Fibroblast of lung (primary cell): ENCODE measurements at regions not wholly inside any gene's neighbourhood (a gene's known extent, or its start where the extent isn't known, plus 50 kb on each side); places are given as distances from the start of the nearest gene placed in this dataset.

ENCODE experiments used
- DNase-seq, 2 donors: peaks; one replicate each; pipeline versions ENCODE4 v3.0.0 to v3.0.0-alpha.2; 2010; ENCODE audit warnings: low read depth in 2 of 2
- H2AFZ ChIP-seq: 2 replicates; pipeline ENCODE4 v1.5.1; 2012; ENCODE audit warnings: low read length, control low read depth, inconsistent platforms
- H3K27ac ChIP-seq: 2 replicates; pipeline ENCODE4 v1.5.1; 2011; ENCODE audit warnings: low read length, control low read depth; ENCODE audit not compliant: insufficient read depth
- H3K27me3 ChIP-seq: 2 replicates; pipeline ENCODE4 v1.5.1; 2011; ENCODE audit warnings: mild to moderate bottlenecking, low read length; ENCODE audit not compliant: control insufficient read depth, insufficient read depth
- H3K36me3 ChIP-seq: 2 replicates; pipeline ENCODE4 v1.5.1; 2011; ENCODE audit warnings: low read length; ENCODE audit not compliant: control insufficient read depth, insufficient read depth
- H3K4me1 ChIP-seq: 2 replicates; pipeline ENCODE4 v1.5.1; 2011; ENCODE audit warnings: low read length; ENCODE audit not compliant: control insufficient read depth, insufficient read depth; ENCODE audit errors: extremely low read depth
- H3K4me2 ChIP-seq: 2 replicates; pipeline ENCODE4 v1.5.1; 2011; ENCODE audit warnings: low read length, control low read depth; ENCODE audit not compliant: insufficient read depth; ENCODE audit errors: extremely low read depth
- H3K4me3 ChIP-seq, 4 experiments: fragments of 200-600 bp in 1 of 4; sonication (generic) in 1 of 4; replicated peaks in 1 of 4; 2 replicates each; pipeline ENCODE4 v1.5.1; 2011 to 2016; ENCODE audit warnings: low read length in 4 of 4, low read depth in 3 of 4, mild to moderate bottlenecking in 3 of 4, control low read depth in 2 of 4, inconsistent platforms in 1 of 4, mixed read lengths in 1 of 4; ENCODE audit not compliant: insufficient read depth in 1 of 4; ENCODE audit errors: control extremely low read depth in 1 of 4
- H3K79me2 ChIP-seq: 2 replicates; pipeline ENCODE4 v1.5.1; 2012; ENCODE audit warnings: mild to moderate bottlenecking, low read length, inconsistent platforms; ENCODE audit not compliant: control insufficient read depth, insufficient read depth
- H3K9ac ChIP-seq: 2 replicates; pipeline ENCODE4 v1.5.1; 2011; ENCODE audit warnings: mild to moderate bottlenecking, low read length, control low read depth; ENCODE audit not compliant: insufficient read depth
- H3K9me3 ChIP-seq: 2 replicates; pipeline ENCODE4 v1.5.1; 2012; ENCODE audit warnings: low read depth, low read length; ENCODE audit not compliant: control insufficient read depth, insufficient read depth
- H4K20me1 ChIP-seq: 2 replicates; pipeline ENCODE4 v1.5.1; 2011; ENCODE audit warnings: low read length; ENCODE audit not compliant: control insufficient read depth, insufficient read depth; ENCODE audit errors: extremely low read depth
- CTCF ChIP-seq, 2 donors: IDR thresholded peaks in 1 of 2; conservative IDR thresholded peaks in 1 of 2; 1 replicate in 1 of 2; 2 replicates in 1 of 2; pipeline ENCODE4 v1.5.1; 2011 to 2012; ENCODE audit warnings: low read length in 2 of 2, control low read depth in 1 of 2, inconsistent platforms in 1 of 2, low read depth in 1 of 2, mild to moderate bottlenecking in 1 of 2
- EZH2 ChIP-seq: IDR thresholded peaks from 2 replicates; pipeline ENCODE4 v1.5.1; 2012; ENCODE audit warnings: low read length, control low read depth, mild to moderate bottlenecking; ENCODE audit errors: missing control alignments

- Histone ChIP-seq H3K9ac (no peak overlapping the region), H3K27ac (no peak overlapping the region), H3K4me3 (no peak overlapping the region), H3K9me3 (no peaks in the 10 kb centered on the region), H3K79me2 (no peaks in the 10 kb centered on the region), H3K4me2 (no peak overlapping the region), H4K20me1 (no peaks in the 10 kb centered on the region), H3K4me1 (no peaks in the 10 kb centered on the region), H2AFZ (no peak overlapping the region), H3K36me3 (no peaks in the 10 kb centered on the region), H3K27me3 (no peaks in the 10 kb centered on the region)
- DNase-seq, result no peak
- TF ChIP-seq CTCF (conservative IDR thresholded peaks at IDR 0.05 in 1 of 2, IDR thresholded peaks at IDR 0.05 in 1 of 2; ENCODE audit: low read depth in 1 of 2, low read length in 2 of 2) (no peak), EZH2 (no peak)
Observed at GRCh38 chr20:24825591-24825990, 123.5 kb upstream of the CST7 start.

- Histone ChIP-seq H3K9ac (no peak overlapping the region), H3K27me3 (no peaks in the 10 kb centered on the region), H3K9me3 (no peaks in the 10 kb centered on the region), H4K20me1 (no peaks in the 10 kb centered on the region), H2AFZ (no peak overlapping the region), H3K4me1 (no peaks in the 10 kb centered on the region), H3K27ac (no peak overlapping the region), H3K79me2 (no peaks in the 10 kb centered on the region), H3K36me3 (no peaks in the 10 kb centered on the region), H3K4me3 (no peak overlapping the region), H3K4me2 (no peak overlapping the region)
- TF ChIP-seq EZH2 (no peak), CTCF (conservative IDR thresholded peaks at IDR 0.05 in 1 of 2, IDR thresholded peaks at IDR 0.05 in 1 of 2; ENCODE audit: low read depth in 1 of 2, low read length in 2 of 2) (no peak)
- no peak for DNase-seq
Observed at GRCh38 chr20:24827603-24828295, 121.3 kb upstream of the CST7 start.

GRCh38 chr20:24828992-24829648, 119.9 kb upstream of the CST7 start:
- Histone ChIP-seq H3K4me3 (no peak overlapping the region), H4K20me1 (no peaks in the 10 kb centered on the region), H3K4me1 (no peaks in the 10 kb centered on the region), H3K4me2 (no peak overlapping the region), H3K27me3 (no peaks in the 10 kb centered on the region), H2AFZ (no peak overlapping the region), H3K9me3 (no peaks in the 10 kb centered on the region), H3K79me2 (no peaks in the 10 kb centered on the region), H3K36me3 (no peaks in the 10 kb centered on the region), H3K27ac (no peak overlapping the region), H3K9ac (no peak overlapping the region)
- TF ChIP-seq EZH2 (no peak), CTCF (conservative IDR thresholded peaks at IDR 0.05 in 1 of 2, IDR thresholded peaks at IDR 0.05 in 1 of 2; ENCODE audit: low read depth in 1 of 2, low read length in 2 of 2) (no peak)
- DNase-seq, result no peak
